Ishikawa (cell line): ENCODE measurements at regions not wholly inside any gene's neighbourhood (a gene's known extent, or its start where the extent isn't known, plus 50 kb on each side); places are given as distances from the start of the nearest gene placed in this dataset.

Experiments used
- CEBPB ChIP-seq: IDR thresholded peaks from 2 replicates; pipeline ENCODE4 v1.6.1; 2012
- CREB1 ChIP-seq: IDR thresholded peaks from 2 replicates; pipeline ENCODE4 v1.6.1; 2012; ENCODE audit warnings: low read depth
- EGR1 ChIP-seq: IDR thresholded peaks from 2 replicates; pipeline ENCODE4 v1.6.1; 2012
- EP300 ChIP-seq: IDR thresholded peaks from 2 replicates; pipeline ENCODE4 v1.6.1; 2012; ENCODE audit warnings: borderline replicate concordance
- FOXM1 ChIP-seq: IDR thresholded peaks from 2 replicates; pipeline ENCODE4 v1.6.1; 2012; ENCODE audit warnings: low read depth, borderline replicate concordance
- NFIC ChIP-seq: IDR thresholded peaks from 2 replicates; pipeline ENCODE4 v1.6.1; 2012
- RAD21 ChIP-seq: IDR thresholded peaks from 2 replicates; pipeline ENCODE4 v1.6.1; 2012; ENCODE audit warnings: low read depth
- REST ChIP-seq: IDR thresholded peaks from 2 replicates; pipeline ENCODE4 v1.6.1; 2012; ENCODE audit warnings: low read depth, mild to moderate bottlenecking
- TAF1 ChIP-seq: IDR thresholded peaks from 2 replicates; pipeline ENCODE4 v1.6.1; 2012; ENCODE audit warnings: low read depth, mild to moderate bottlenecking
- TCF12 ChIP-seq: IDR thresholded peaks from 2 replicates; pipeline ENCODE4 v1.6.1; 2012; ENCODE audit warnings: low read depth
- TEAD4 ChIP-seq: IDR thresholded peaks from 2 replicates; pipeline ENCODE4 v1.6.1; 2012
- YY1 ChIP-seq: IDR thresholded peaks from 2 replicates; pipeline ENCODE4 v1.6.1; 2012; ENCODE audit warnings: low read depth
- ZBTB7A ChIP-seq: IDR thresholded peaks from 2 replicates; pipeline ENCODE4 v1.6.1; 2012; ENCODE audit warnings: low read depth
- TF ChIP-seq, protein P1 (sequence below): IDR thresholded peaks from 2 replicates; pipeline ENCODE4 v1.6.1; 2012
- TF ChIP-seq, protein P2 (sequence below): IDR thresholded peaks from 2 replicates; pipeline ENCODE4 v1.6.1; 2012

DNA sequence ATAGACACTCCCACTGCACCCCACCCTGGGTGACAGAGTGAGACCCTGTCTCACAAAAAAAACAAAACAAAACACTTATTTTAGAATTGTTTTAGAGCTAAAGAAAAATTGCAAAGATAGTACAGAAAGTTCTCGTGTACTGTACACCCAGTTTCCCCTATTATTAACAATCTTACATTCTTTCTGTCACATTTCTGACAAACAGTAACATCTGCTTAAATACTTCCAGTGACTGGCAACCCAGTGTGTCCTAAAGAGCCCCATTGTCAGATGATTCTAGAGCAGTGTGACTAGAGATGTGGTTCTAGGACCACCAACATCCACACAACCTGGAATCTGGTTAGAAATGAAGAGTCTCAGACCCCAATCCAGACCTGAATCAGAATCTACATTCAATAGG lies 90.5 kb downstream of the LEPR start:
- TF ChIP-seq, protein P1, sequence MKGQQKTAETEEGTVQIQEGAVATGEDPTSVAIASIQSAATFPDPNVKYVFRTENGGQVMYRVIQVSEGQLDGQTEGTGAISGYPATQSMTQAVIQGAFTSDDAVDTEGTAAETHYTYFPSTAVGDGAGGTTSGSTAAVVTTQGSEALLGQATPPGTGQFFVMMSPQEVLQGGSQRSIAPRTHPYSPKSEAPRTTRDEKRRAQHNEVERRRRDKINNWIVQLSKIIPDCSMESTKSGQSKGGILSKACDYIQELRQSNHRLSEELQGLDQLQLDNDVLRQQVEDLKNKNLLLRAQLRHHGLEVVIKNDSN: no peak
- no peak for TF ChIP-seq TCF12
- no peak for TF ChIP-seq RAD21
- TF ChIP-seq REST: no peak
- TF ChIP-seq EP300: no peak
- TF ChIP-seq EGR1: no peak
- no peak for TF ChIP-seq NFIC
- TF ChIP-seq CEBPB: no peak

GRCh38 chr1:65512383-65512782 lies 91.9 kb downstream of the LEPR start:
- TF ChIP-seq, protein P2, sequence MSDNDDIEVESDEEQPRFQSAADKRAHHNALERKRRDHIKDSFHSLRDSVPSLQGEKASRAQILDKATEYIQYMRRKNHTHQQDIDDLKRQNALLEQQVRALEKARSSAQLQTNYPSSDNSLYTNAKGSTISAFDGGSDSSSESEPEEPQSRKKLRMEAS: no peak
- TF ChIP-seq, protein P1: no peak
- TF ChIP-seq CREB1: no peak
- no peak for TF ChIP-seq RAD21
- no peak for TF ChIP-seq REST
- TF ChIP-seq EGR1: no peak
- no peak for TF ChIP-seq TAF1
- no peak for TF ChIP-seq TEAD4
- no peak for TF ChIP-seq ZBTB7A
- no peak for TF ChIP-seq EP300

- no peak for TF ChIP-seq RAD21
- no peak for TF ChIP-seq TCF12
- no peak for TF ChIP-seq ZBTB7A
- TF ChIP-seq YY1: no peak
- no peak for TF ChIP-seq TEAD4
- no peak for TF ChIP-seq TAF1
- no peak for TF ChIP-seq EP300
- no peak for TF ChIP-seq REST
- no peak for TF ChIP-seq CREB1
- TF ChIP-seq NFIC: no peak
- no peak for TF ChIP-seq EGR1
- TF ChIP-seq, protein P2: no peak
- TF ChIP-seq CEBPB: no peak
- TF ChIP-seq FOXM1: no peak
- TF ChIP-seq, protein P1: no peak
Observed at GRCh38 chr1:65512967-65513780, 92.7 kb downstream of the LEPR start.

GRCh38 chr1:65514041-65514440 lies 93.6 kb downstream of the LEPR start:
- TF ChIP-seq FOXM1 (no peak), ZBTB7A (no peak), TEAD4 (no peak), CEBPB (no peak), TAF1 (no peak), TCF12 (no peak), CREB1 (no peak), YY1 (no peak), RAD21 (no peak), REST (no peak), EGR1 (no peak), EP300 (no peak), NFIC (no peak)
- TF ChIP-seq, protein P1: no peak
- TF ChIP-seq, protein P2: no peak
